HG03196 (cell line): ENCODE measurements at regions not wholly inside any gene's neighbourhood (a gene's known extent, or its start where the extent isn't known, plus 50 kb on each side); places are given as distances from the start of the nearest gene placed in this dataset.

Source experiments
- ATAC-seq: cut with Tn5 transposase; IDR thresholded peaks from one replicate; pipeline ENCODE4 v1.9.1; 2021; ENCODE audit not compliant: unreplicated experiment

DNA sequence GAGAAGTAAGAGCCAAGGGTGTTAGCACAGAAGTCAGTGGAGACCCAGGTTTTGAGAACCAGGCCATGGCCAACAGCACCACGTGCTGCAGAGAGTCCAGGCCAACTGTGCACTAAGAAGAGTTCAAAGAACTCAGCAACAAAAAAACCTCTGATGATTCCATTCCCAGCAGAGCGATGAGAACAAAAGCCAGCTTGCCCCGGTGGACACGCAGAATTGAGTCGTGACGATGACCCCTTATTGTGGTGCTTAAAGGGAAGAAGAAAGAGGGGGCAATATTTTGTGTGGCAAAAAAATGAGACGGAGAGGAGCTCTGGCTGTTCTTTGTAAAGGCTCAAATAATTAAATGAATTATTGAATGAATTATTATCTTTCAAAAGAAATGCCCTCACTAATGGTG lies 468.3 kb upstream of the AUTS2 start:
- no peak for ATAC-seq

DNA sequence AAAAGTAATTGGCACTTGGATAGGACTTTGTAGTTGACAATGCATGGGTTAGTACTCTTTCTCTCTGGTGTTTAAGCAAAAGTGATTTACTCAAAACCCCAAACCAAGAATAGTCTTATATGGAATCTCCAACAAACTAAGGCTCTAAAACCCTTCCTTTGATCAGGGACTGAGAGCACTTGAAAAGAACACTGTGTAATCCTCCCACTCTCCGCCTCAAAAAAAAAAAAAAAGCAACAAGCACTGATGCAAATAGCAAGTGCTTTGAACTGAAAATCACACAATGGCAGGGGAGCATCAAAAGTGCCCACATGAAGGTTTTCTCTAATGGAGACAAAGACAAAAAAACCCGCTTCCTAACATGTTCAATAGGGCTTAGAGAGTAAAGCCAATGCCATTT lies 467.9 kb upstream of the AUTS2 start:
- ATAC-seq, result no peak

DNA sequence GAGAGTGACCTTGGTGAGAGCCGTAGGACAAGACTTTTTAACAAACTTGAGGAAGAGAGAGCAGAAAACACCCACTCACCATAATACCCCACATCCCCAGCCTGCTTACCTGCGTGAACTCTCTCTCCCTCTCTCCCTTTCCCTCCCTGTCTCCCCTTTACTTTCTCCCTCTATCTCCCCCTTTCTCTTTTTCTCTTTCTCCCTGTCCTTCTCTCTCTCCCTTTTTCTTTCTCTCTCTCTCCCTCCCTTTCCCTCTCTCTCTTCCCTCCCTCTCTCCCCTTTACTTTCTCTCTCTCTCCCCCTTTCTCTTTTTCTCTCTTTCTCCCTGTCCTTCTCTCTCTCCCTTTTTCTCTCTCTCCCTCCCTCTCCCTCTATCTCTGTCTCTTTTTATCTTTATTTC lies 464.0 kb upstream of the AUTS2 start:
- ATAC-seq, result no peak

DNA sequence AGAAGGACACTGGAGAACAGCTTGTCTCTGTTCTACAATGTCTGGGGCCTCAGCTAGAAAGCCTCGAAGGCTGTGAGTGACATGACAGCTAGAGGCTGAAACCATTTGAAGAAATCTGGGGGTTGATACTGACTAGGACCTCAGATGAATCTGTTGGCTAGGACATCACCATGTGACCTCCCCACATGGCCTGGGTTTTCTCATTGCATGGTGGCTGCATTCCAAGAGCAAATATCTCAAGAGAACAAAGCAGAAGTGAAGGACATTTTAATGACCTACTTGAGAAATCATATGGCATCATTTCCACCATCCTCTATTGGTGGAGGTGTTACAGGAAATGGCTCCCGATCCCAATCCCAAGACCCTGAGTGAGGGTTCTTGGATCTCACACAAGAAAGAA lies 450.6 kb upstream of the AUTS2 start:
- no peak for ATAC-seq

DNA sequence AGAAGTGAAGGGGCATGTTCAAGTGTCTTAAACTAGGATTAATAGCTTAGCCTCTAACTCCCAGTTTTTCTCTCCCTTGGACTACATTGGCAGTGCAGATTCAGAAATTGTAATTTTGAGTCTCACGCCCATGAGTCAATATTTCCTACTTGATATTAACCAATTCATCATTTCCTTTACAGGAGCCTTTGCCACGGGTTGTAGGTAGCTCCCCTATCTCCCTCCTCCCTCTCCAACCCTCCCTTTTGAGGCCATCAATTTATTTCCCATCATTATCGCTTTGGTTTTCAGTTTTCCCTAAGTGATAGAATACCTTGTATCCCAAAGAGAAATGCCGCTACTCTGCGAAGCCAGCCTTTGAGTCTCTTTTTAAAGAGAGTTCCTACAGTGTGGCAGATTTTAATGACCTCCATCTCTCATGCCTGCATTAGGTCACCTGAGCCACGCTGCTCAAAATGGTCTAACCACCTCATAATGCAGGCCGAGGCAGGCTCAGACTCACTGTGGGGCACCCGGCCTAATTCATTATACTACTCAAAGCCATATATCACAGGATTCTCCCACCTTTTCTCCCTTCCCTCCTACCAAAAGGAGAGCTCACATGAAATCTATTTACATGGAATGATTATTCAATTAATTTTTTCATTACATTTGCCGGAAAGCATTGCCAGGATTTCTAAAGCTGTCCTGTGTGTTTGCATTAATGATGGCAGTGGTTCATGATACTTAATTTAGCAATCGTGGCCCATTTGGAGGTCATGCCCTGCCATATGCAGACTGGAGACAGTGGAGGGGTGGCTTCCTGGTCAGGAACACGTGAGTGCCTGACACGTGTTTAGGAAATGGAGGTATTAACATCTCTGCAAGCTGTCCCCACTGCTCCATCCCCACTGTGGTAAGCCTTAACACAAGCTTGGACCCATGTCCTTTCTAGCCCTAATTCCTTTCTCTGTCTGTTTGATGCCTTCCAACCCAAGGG lies 448.2 kb upstream of the AUTS2 start:
- ATAC-seq, result no peak

DNA sequence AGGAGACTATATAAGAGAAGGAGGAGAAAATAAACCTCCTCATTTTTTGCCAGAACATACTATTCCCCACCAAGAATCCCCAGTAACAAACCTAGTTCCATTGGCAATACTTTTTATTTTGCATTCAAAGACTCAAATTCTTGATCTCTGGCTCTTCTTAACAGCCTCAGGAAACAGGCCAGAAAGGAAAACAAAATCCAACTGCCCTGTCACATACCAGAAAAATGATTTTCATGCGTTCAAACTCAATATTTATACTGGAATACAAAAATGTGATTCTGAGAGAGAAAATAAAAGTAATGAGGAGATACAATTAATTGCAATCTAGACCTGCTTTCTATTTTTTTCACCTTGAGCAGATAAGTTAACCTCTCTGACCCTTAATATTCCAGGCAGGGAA lies 435.9 kb upstream of the AUTS2 start:
- no peak for ATAC-seq

DNA sequence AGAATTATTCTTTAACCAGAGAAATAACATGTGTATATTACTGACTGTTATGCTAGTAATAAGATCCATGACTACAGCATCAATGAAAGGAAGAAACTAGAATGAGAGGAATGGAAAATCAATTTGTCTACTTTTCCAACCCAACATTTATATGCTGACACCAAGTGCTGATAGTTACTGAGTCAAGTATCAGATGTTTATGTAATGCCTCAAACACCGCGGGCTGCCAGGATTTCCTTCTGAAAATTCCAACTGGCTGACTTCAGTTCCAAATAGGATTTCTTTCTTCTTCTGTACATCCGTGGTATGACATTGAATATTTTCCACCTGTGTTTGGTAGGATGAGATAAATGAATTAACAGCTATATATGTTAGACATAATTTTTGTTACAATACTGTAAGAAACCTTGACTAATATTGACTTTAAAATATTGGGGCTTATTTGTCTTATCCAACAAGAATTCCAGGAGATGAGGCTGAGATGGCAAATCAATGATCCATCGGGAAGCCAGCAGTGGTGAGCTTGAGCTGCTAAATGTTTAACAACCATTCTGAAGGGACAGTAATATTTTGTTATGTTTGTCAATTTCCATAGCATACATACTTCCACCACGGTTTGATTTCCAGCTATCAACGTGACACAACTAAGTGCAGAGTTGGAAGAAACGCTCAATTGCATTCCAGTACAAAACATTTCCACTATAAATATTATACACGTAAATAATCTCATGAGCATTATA lies 435.2 kb upstream of the AUTS2 start:
- ATAC-seq, result no peak

DNA sequence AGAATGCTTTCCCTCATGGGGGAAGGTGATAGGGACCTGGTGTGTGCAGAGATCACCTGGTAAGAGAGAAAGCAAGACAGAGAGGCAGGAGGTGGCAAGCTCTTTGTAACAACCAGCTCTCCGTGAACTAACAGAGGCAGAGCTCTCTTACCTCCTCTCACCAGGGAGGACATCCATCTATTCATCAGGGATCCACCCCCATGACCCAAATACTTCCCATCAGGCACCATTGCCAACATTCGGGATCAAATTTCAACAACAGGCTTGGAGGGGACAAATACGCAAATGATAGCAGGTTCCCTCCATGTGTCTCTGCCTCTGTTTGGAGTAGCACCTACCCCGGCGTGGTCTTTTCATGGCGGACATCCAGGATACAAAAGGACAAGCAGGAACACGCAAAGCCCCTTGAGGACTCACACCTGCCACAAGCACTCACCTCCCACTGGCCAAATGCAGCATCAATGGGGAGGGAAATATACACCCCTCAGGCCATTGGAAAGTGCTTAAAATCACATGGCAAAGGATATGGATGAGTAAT lies 431.2 kb upstream of the AUTS2 start:
- ATAC-seq, result no peak

DNA sequence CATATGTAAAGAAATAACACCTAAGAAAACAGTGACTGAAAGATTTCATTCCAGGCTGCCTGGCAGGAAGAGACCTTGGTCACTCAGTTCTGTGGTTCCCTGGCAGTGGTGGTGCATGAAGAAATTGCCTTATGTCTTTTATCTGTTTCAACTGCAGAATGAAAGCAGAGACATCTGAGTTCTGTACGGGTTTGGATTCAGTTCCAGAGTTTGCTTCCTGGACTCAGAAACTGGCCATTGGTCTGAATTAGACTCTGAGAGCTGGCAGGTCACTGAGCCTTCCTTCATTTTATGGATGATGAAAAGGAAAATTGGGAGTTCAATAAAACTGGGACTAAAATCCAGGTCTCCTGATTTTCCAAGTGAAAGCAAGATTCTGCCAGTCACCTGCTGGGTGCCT lies 428.9 kb upstream of the AUTS2 start:
- no peak for ATAC-seq

DNA sequence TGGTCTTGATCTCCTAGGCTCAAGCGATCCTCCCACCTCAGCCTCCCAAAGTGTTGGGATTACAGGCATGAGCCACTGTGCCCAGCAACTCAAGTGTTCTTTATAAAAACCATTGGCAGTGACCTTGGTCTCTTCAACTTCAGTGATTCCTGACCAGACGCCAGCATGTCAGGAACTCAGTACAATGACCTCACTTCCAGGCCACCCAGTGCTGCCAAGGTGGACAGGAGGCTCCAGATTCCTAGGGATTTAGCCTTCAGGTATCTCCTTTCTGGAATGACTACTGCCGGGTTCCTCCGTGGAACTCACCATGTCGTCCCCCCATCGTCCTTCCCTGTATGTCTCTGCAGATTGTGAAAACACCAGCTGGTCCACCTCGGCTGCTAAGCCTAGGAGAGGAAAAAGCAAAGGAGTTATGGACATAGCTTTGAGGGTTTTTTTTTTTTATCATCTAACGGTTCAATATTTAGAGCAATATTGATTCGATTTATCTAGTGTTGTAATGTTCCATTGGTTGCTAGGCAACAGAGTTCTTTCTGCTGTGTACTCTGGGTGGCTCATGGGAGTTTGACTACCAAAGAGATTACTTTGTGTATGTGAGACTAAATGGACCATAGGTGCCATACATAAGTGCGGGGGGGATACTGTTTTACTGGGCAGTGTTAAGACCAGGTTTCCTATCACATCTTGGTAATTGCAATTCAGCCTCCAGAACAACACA lies 425.8 kb upstream of the AUTS2 start:
- ATAC-seq, result no peak

DNA sequence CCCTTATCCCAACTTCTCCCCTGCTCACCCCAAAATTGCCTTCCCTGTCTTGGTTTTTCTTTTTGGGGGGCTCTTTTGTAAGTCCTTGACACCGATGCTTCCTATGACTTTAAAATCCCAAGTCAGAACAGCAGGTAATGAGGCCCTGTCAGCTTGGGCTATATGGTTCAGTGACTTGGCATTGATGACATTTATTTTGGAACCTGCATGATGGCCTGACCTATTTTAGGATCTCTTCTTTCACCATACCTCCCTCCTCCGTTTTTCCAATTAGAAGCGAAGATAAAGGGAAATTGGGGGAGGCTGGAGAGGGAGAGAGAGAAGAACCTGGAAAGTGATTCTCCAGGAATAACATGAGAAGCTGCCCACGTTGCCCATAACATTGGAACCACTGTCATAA lies 424.9 kb upstream of the AUTS2 start:
- no peak for ATAC-seq

DNA sequence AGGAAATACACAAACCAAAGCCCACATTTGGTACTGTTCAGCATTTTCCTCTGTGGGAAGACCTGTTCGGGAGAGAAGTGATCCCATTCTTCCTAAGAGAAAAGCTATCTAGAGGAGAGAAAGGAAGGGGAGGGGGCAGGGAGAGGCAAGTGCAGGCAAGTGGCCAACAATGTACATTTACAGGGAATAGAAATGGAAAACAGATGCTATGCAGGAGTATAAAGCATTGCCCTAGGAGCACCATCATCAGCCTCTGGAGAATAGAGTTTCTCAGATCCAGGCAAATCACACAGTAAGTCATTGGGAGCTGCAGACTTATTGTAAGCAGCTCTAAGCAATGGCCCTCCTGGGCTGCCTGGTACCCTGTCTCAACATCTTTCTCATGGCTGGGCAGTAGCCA lies 424.4 kb upstream of the AUTS2 start:
- ATAC-seq, result no peak

DNA sequence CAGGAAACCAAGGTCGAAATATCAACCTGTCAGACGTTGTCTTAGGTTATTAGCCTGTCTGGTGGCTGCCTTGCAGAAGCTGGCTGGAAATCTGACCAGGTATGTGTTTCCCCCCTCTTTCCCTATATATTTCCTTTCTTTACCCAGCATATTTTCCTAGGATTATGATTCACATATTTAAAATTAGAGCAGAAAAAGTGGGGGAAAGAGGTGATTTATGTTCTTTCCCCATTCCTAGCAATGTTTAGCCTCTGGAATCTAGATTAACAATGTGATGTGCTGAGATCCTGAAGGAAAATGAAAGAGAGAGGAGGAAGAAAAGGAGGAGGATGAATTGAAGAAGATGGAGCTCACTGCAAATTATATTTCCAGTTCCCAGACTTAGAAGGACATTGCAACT lies 421.4 kb upstream of the AUTS2 start:
- ATAC-seq, result no peak

DNA sequence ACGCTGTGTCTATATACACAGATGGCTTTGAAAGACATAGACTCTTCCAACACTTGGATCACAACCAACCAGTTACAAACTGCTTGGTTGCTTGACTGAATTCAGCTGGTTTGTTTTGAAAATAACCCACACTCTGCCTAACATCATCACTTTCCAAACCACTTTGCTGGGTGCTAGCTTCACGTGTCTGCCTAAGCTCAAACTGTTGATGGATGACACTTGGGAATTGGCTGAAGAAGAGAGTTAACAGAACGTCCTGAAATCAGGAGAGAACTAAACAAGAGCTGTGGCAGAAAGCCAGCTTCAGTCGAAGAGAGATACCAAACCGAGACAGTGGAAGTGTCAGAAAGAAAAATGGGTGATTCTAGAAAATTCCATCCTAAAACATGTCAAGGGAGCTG lies 420.8 kb upstream of the AUTS2 start:
- no peak for ATAC-seq

DNA sequence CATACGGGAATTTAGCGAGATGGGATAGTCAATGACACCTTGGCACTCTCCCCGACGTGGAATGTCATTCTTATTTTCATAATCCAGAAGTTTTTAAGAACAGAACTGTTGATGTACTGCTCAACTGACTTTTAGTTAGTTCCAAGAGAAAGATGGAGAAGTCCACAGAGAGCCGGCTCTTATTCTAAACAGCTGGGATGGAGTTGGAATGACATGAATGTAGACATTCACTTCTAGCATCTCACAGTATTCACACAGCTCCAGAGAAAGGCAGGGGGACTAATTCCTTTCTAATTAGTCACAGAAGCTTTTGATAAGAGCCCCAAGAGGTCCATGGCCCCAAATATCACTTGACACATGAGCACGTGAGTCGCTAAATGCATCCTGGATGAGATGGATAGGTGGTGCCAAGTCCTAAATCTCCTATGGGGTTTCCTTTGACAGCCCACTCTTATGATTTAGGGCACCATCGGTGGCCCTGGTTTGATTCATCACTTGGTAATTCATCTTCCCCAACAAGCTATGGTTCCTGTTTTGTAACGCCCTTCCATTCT lies 420.3 kb upstream of the AUTS2 start:
- ATAC-seq, result no peak

DNA sequence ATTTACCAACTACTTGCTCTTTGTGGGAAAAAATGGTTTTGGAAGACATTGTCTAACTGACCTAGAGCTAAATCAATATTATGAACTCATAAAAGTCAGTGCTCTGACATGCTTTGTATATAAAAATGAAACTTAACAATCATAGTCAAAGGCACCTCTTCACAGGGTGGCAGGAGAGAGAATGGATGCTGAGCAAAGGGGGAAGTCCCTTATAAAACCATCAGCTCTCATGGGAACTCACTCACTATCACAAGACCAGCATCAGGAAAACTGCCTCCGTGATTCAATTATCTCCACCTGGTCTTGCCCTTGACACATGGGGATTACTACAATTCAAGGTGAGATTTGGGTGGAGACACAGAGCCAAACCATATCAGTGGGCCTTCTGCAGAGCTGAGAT lies 417.6 kb upstream of the AUTS2 start:
- ATAC-seq, result no peak

DNA sequence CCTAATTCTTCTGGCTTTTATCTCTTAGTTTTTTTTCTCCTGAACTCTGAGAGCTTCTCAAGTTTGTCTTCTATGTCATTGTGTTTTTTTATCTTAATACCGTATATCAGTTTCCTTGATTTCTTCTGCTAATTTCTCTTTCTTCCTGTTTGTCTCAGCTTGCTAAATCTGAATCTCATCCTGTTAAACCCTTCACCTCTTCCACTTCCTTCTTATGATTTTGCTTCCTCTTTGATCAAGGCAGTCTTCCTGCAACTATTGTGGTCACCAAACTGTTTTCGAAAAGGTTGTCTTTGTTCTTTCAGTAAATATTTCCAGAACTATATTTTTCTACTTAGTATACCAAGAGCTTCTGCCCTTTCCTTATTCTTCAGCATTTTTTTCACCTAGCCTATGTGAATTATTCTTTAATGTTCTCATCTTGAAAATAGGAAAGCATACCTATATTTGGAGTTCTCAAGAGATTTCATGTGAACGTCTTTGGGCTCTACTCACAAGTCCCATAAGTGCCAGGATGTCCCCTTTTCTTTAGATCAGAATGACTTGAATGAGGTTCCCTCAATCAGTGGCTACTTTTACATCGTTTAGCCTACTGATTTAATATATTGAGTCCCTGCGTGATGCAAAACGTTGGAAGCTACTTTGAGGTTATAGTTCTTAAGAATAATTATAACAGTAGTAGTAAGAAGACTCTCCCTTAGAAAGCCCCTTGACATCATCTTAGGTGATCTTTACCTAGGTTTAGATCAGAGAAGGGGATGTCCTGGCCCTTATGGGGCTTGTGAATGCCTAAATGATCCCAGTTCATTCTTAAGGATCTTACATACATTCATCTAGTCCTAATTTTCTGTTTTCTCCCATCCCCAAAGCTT lies 415.4 kb upstream of the AUTS2 start:
- no peak for ATAC-seq

DNA sequence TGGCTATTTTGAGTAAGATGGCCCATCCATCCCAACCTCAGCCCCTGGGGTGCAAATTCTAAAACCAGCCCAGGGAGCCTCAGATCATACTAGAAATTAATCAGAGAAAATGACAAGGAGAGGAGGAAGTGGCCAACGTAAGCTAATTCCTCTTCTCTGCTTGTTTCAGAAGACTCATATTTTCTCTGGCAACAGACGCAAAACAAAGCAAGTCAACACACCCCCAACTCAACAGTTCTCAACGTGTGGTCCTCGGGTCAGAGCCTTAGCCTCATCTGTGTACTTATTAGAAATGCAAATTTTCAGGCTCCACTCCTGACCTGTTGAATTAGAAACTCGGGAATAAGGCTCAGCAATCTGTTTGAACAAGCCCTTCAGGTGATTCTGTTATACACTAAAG lies 413.9 kb upstream of the AUTS2 start:
- no peak for ATAC-seq

DNA sequence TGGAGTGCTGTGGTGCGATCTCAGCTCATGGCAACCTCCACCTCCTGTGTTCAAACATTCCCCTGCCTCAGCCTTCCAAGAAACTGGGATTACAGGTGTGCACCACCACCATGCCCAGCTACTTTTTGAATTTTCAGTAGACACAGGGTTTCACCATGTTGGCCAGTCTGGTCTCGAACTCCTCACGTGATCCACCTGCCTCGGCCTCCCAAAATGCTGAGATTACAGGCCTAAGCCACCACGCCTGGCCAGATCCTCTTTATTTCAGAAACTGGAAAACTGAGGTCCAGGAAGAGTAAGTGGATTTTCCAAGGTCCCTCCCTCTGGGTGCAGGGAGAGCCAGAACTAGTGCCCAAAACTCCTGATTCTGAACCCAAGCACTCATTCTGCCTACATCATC lies 413.1 kb upstream of the AUTS2 start:
- ATAC-seq, result no peak

DNA sequence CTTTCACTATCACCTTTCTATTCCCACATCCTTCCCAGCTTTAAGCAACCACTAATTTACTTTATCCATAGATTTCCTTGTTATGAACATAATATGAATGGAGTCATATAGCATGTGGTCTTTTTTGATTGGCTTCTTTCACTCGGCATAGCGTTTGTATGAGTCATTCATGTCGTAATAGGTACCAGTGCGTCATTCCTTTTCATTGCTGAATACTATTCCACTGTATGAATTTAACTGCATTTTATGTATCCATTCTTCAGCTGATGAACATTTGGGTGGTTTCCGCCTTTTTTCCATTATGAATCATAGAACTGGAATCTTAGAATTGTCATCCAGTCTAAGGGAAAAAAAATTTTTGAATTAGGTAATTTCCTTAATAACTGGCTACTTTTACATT lies 411.3 kb upstream of the AUTS2 start:
- no peak for ATAC-seq
